Muscle of leg (tissue), 3 donors: ENCODE measurements at regions not wholly inside any gene's neighbourhood (a gene's known extent, or its start where the extent isn't known, plus 50 kb on each side); places are given as distances from the start of the nearest gene placed in this dataset.

Source experiments
- DNase-seq: peaks from one replicate; pipeline ENCODE4 v3.0.0; 2013
- H3K27ac ChIP-seq: one replicate; pipeline ENCODE4 v1.5.1; 2013; ENCODE audit warnings: mild to moderate bottlenecking, low read length, control low read depth
- H3K27me3 ChIP-seq: one replicate; pipeline ENCODE4 v1.6.1; 2013; ENCODE audit warnings: low read length; ENCODE audit not compliant: control insufficient read depth, insufficient read depth
- H3K36me3 ChIP-seq: one replicate; pipeline ENCODE4 v1.6.1; 2013; ENCODE audit warnings: low read length; ENCODE audit not compliant: control insufficient read depth, insufficient read depth
- H3K4me1 ChIP-seq: one replicate; pipeline ENCODE4 v1.6.1; 2013; ENCODE audit warnings: low read length; ENCODE audit not compliant: control insufficient read depth, insufficient read depth
- H3K4me3 ChIP-seq: one replicate; pipeline ENCODE4 v1.5.1; 2013; ENCODE audit warnings: low read length, control low read depth
- H3K9me3 ChIP-seq: replicated peaks from 2 replicates; pipeline ENCODE4 v1.6.1; 2013; ENCODE audit warnings: low read depth, low read length; ENCODE audit not compliant: control insufficient read depth
- WGBS: methylation state at CpG from one replicate; pipeline ENCODE4 v1.1.5; 2013; ENCODE audit warnings: missing lambda C conversion rate; ENCODE audit not compliant: insufficient coverage; 5-methylcytosine and 5-hydroxymethylcytosine counted together

- H3K36me3 ChIP-seq = no peaks in the 10 kb centered on the region
- DNase-seq = no peak
- WGBS = 92% methylated on average over 2 of the region's 2 CpGs
- no peak overlapping the region for H3K4me3 ChIP-seq
- peaks cover 2% of the 10 kb centered on the region for H3K4me1 ChIP-seq
- H3K27me3 ChIP-seq = no peaks in the 10 kb centered on the region
- H3K9me3 ChIP-seq = peaks cover 13% of the 10 kb centered on the region
- H3K27ac ChIP-seq = no peak overlapping the region
Measured at GRCh38 chr13:107452833-107453232, 762.5 kb downstream of the LIG4 start.

GRCh38 chr13:107450931-107451330, 764.4 kb downstream of the LIG4 start:
- Histone ChIP-seq H3K27me3 (no peaks in the 10 kb centered on the region), H3K4me1 (peaks cover 2% of the 10 kb centered on the region), H3K36me3 (no peaks in the 10 kb centered on the region), H3K27ac (no peak overlapping the region), H3K4me3 (no peak overlapping the region), H3K9me3 (peaks cover 13% of the 10 kb centered on the region)
- peak; percentile 66 for DNase-seq
- 31% methylated on average over 9 of the region's 10 CpGs for whole genome bisulfite sequencing

- H3K4me1 ChIP-seq = peaks cover 2% of the 10 kb centered on the region
- H3K36me3 ChIP-seq = no peaks in the 10 kb centered on the region
- peak; percentile 39 for DNase-seq
- H3K4me3 ChIP-seq = no peak overlapping the region
- no peak overlapping the region for H3K27ac ChIP-seq
- 79% methylated on average over 2 of the region's 6 CpGs for WGBS
- H3K27me3 ChIP-seq = no peaks in the 10 kb centered on the region
- H3K9me3 ChIP-seq = peaks cover 13% of the 10 kb centered on the region
Measured at GRCh38 chr13:107450431-107450830, 764.9 kb downstream of the LIG4 start.

- WGBS = 67% methylated on average over 3 of the region's 4 CpGs
- H3K36me3 ChIP-seq = no peaks in the 10 kb centered on the region
- H3K4me1 ChIP-seq = peaks cover 2% of the 10 kb centered on the region
- no peaks in the 10 kb centered on the region for H3K27me3 ChIP-seq
- no peaks in the 10 kb centered on the region for H3K9me3 ChIP-seq
- H3K4me3 ChIP-seq = no peak overlapping the region
- no peak overlapping the region for H3K27ac ChIP-seq
- no peak for DNase-seq
Measured at GRCh38 chr13:107447591-107447990, 767.7 kb downstream of the LIG4 start.

- 57% methylated on average over 3 of the region's 3 CpGs for WGBS
Measured at GRCh38 chr13:107441279-107441678, 774.1 kb downstream of the LIG4 start.

GRCh38 chr13:107438251-107438650, 777.1 kb downstream of the LIG4 start:
- no peak overlapping the region for H3K27ac ChIP-seq
- no CpG with 5 or more reads among the region's 1 CpG for WGBS
- no peaks in the 10 kb centered on the region for H3K4me1 ChIP-seq
- no peak overlapping the region for H3K4me3 ChIP-seq
- H3K9me3 ChIP-seq = no peaks in the 10 kb centered on the region
- no peaks in the 10 kb centered on the region for H3K27me3 ChIP-seq
- no peak for DNase-seq
- H3K36me3 ChIP-seq = no peaks in the 10 kb centered on the region

More at GRCh38 chr13:107441279-107441678, 774.1 kb downstream of the LIG4 start:
- Histone ChIP-seq H3K4me1 (no peaks in the 10 kb centered on the region), H3K4me3 (no peak overlapping the region), H3K9me3 (no peaks in the 10 kb centered on the region), H3K36me3 (no peaks in the 10 kb centered on the region), H3K27me3 (no peaks in the 10 kb centered on the region), H3K27ac (no peak overlapping the region)
- no peak for DNase-seq

- Histone ChIP-seq H3K9me3 (peaks cover 3% of the 10 kb centered on the region), H3K4me1 (no peaks in the 10 kb centered on the region), H3K27me3 (no peaks in the 10 kb centered on the region), H3K27ac (no peak overlapping the region), H3K36me3 (no peaks in the 10 kb centered on the region), H3K4me3 (no peak overlapping the region)
- DNase-seq = no peak
- WGBS = no CpG with 5 or more reads among the region's 4 CpGs
Measured at GRCh38 chr13:107434347-107434746, 781.0 kb downstream of the LIG4 start.

- H3K27me3 ChIP-seq = no peaks in the 10 kb centered on the region
- no peak overlapping the region for H3K27ac ChIP-seq
- H3K4me1 ChIP-seq = no peaks in the 10 kb centered on the region
- H3K4me3 ChIP-seq = no peak overlapping the region
- peaks cover 3% of the 10 kb centered on the region for H3K9me3 ChIP-seq
- DNase-seq = peak; percentile 43
- no peaks in the 10 kb centered on the region for H3K36me3 ChIP-seq
Measured at GRCh38 chr13:107427536-107427935, 787.8 kb downstream of the LIG4 start.

GRCh38 chr13:107422421-107422820, 792.9 kb downstream of the LIG4 start:
- Histone ChIP-seq H3K27ac (no peak overlapping the region), H3K4me1 (no peaks in the 10 kb centered on the region), H3K4me3 (no peak overlapping the region), H3K36me3 (no peaks in the 10 kb centered on the region), H3K27me3 (no peaks in the 10 kb centered on the region), H3K9me3 (no peaks in the 10 kb centered on the region)
- no CpG with 5 or more reads among the region's 2 CpGs for whole genome bisulfite sequencing
- DNase-seq = no peak

- no peak for DNase-seq
- H3K36me3 ChIP-seq = no peaks in the 10 kb centered on the region
- H3K9me3 ChIP-seq = no peaks in the 10 kb centered on the region
- H3K4me3 ChIP-seq = no peak overlapping the region
- H3K27me3 ChIP-seq = no peaks in the 10 kb centered on the region
- no peaks in the 10 kb centered on the region for H3K4me1 ChIP-seq
- no CpG with 5 or more reads among the region's 1 CpG for WGBS
- no peak overlapping the region for H3K27ac ChIP-seq
Measured at GRCh38 chr13:107421951-107422350, 793.4 kb downstream of the LIG4 start.

- no peaks in the 10 kb centered on the region for H3K27me3 ChIP-seq
- no peak for DNase-seq
- no CpG with 5 or more reads among the region's 2 CpGs for WGBS
- H3K4me3 ChIP-seq = no peak overlapping the region
- no peak overlapping the region for H3K27ac ChIP-seq
- no peaks in the 10 kb centered on the region for H3K36me3 ChIP-seq
- H3K4me1 ChIP-seq = no peaks in the 10 kb centered on the region
- H3K9me3 ChIP-seq = no peaks in the 10 kb centered on the region
Measured at GRCh38 chr13:107421028-107421427, 794.3 kb downstream of the LIG4 start.
